Duodenal mucosa (tissue), 2 donors: ENCODE measurements at regions not wholly inside any gene's neighbourhood (a gene's known extent, or its start where the extent isn't known, plus 50 kb on each side); places are given as distances from the start of the nearest gene placed in this dataset.

ENCODE experiments used
- H3K27ac ChIP-seq: one replicate; pipeline ENCODE4 v1.7.0; 2013; ENCODE audit warnings: low read depth, low read length
- H3K27me3 ChIP-seq, 2 donors: one replicate each; pipeline ENCODE4 v1.7.0; 2013; ENCODE audit warnings: low read length in 2 of 2, control low read depth in 1 of 2; ENCODE audit not compliant: insufficient read depth in 2 of 2, control insufficient read depth in 1 of 2
- H3K36me3 ChIP-seq, 2 donors: one replicate each; pipeline ENCODE4 v1.7.0; 2013; ENCODE audit warnings: low read length in 2 of 2, control low read depth in 1 of 2; ENCODE audit not compliant: insufficient read depth in 2 of 2, control insufficient read depth in 1 of 2
- H3K4me1 ChIP-seq, 2 donors: one replicate each; pipeline ENCODE4 v1.7.0; 2013; ENCODE audit warnings: low read length in 2 of 2, control low read depth in 1 of 2; ENCODE audit not compliant: insufficient read depth in 2 of 2, control insufficient read depth in 1 of 2
- H3K4me3 ChIP-seq, 2 donors: one replicate each; pipeline ENCODE4 v1.7.0; 2013; ENCODE audit warnings: low read length in 2 of 2, low read depth in 1 of 2
- H3K9ac ChIP-seq, 2 donors: one replicate each; pipeline ENCODE4 v1.7.0; 2013; ENCODE audit warnings: low read length in 2 of 2, low read depth in 1 of 2
- H3K9me3 ChIP-seq, 2 donors: one replicate each; pipeline ENCODE4 v1.7.0; 2013; ENCODE audit warnings: low read length in 2 of 2, control low read depth in 1 of 2; ENCODE audit not compliant: control insufficient read depth in 1 of 2

DNA sequence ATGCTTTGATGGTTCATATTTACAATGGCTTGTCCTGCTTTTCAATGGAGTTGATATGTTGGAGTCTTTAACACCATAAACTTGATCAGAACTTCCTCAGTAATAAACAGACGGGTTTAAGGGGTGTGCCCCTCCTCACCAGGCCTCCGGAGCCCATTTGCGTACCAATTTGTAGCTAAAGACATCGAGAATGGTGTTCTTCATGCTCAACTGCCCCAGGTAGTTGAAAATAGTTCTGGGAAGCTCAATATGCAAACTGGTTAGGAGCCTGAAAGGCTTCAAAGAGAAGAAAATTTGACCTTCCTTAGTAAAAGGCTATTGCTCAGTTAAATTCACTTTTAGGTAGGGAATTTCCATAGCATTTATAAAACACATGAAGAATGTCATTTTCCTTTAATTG is 68.1 kb upstream of the RRP15 start:
- no peak overlapping the region for H3K4me3 ChIP-seq
- no peaks in the 10 kb centered on the region for H3K36me3 ChIP-seq
- H3K4me1 ChIP-seq = no peaks in the 10 kb centered on the region
- H3K27ac ChIP-seq = no peak overlapping the region
- no peaks in the 10 kb centered on the region for H3K27me3 ChIP-seq
- no peaks in the 10 kb centered on the region for H3K9me3 ChIP-seq
- H3K9ac ChIP-seq = no peak overlapping the region

DNA sequence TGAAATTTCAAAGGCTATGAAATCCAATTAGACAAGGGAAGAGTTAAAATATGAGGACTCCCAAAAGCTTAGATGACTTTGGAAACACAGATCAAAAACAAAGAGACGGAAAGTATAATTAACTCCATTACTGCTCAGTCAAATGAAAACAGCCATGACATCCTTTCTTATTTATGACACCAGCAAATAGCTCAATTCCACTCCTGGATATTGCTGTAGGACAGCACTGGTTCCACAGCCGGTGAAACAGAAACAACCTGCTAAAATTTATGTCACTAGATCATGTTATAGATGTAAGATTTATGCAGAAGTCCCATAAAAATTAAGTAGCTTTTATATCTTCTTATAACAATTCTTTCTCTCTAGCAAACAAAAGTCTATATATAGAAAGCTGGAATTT is 65.6 kb upstream of the RRP15 start:
- H3K4me3 ChIP-seq = no peak overlapping the region
- H3K36me3 ChIP-seq = no peaks in the 10 kb centered on the region
- no peaks in the 10 kb centered on the region for H3K9me3 ChIP-seq
- no peaks in the 10 kb centered on the region for H3K27me3 ChIP-seq
- no peak overlapping the region for H3K9ac ChIP-seq
- no peaks in the 10 kb centered on the region for H3K4me1 ChIP-seq
- H3K27ac ChIP-seq = no peak overlapping the region

DNA sequence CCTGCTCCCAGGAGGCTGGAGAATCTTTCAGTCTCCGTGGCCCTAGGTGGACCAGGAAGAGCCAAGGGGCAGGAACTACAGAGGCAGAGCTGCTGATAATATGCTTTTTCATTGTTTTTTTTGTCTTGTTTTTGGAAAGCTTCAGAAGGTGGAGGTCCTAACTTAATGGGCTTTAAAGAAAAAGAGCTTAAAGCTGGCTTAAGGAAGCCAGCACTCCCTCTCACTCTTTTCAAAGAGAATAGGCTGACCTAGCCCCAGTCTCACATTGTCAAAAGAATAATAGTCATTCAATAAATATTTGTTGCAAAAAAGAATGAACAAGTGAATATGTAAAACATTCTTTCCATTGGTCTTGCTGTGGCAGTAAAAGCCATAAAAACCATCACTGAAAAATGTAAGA is 61.0 kb upstream of the RRP15 start:
- Histone ChIP-seq H3K27me3 (no peaks in the 10 kb centered on the region), H3K4me3 (no peak overlapping the region), H3K4me1 (no peaks in the 10 kb centered on the region), H3K36me3 (no peaks in the 10 kb centered on the region), H3K9me3 (no peaks in the 10 kb centered on the region), H3K27ac (no peak overlapping the region), H3K9ac (no peak overlapping the region)

DNA sequence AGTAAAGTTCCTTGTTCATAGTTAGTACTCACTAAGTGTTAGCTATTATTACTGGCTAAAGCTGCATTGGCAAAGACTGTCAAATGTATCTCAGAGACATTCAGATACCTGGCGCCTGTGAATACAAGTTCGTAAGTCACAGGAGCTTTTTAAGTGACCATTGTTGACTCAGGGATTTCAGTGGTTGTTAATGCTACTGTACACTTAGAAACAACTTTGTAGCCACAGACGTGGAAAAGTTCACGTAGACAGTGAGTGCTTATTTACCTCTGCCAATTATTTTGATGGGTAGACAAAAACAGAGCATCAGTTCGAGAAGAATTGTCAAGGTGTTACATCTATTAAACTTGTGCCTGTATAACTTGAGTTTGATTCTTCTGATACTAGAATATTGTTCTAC is 59.1 kb upstream of the RRP15 start:
- Histone ChIP-seq H3K9me3 (no peaks in the 10 kb centered on the region), H3K4me1 (no peaks in the 10 kb centered on the region), H3K27me3 (no peaks in the 10 kb centered on the region), H3K27ac (no peak overlapping the region), H3K9ac (no peak overlapping the region), H3K4me3 (no peak overlapping the region), H3K36me3 (no peaks in the 10 kb centered on the region)
